Adrenal gland (tissue), 9 donors: ENCODE measurements at regions not wholly inside any gene's neighbourhood (a gene's known extent, or its start where the extent isn't known, plus 50 kb on each side); places are given as distances from the start of the nearest gene placed in this dataset.
"Not testable (repeated sequence)": the region's sequence is repeated elsewhere in the genome, so short reads cannot be mapped to it uniquely, and the experiment has no call there.

Experiments
- DNase-seq, 7 donors: peaks; one replicate each; pipeline ENCODE4 v3.0.0-alpha.2; 2019 to 2020
- H3K27ac ChIP-seq, 5 donors: fragments of 200-600 bp; sonication (generic) in 4 of 5; 1 replicate in 3 of 5; 2 replicates in 2 of 5; pipeline versions ENCODE4 v1.5.1 to v1.8.0; 2016 to 2020; ENCODE audit warnings: mild to moderate bottlenecking in 1 of 5
- H3K27me3 ChIP-seq: fragments of 200-600 bp; 2 replicates; pipeline ENCODE4 v1.8.0; 2021
- H3K36me3 ChIP-seq, 2 donors: fragments of 200-600 bp; replicated peaks in 1 of 2; 1 replicate in 1 of 2; 2 replicates in 1 of 2; pipeline versions ENCODE4 v1.5.1 to v1.8.0; 2018 to 2022
- H3K4me1 ChIP-seq, 2 donors: fragments of 200-600 bp; replicated peaks in 1 of 2; 1 replicate in 1 of 2; 2 replicates in 1 of 2; pipeline versions ENCODE4 v1.5.1 to v1.8.0; 2018 to 2021
- H3K4me3 ChIP-seq, 4 donors: fragments of 200-600 bp; sonication (generic) in 3 of 4; one replicate each; pipeline ENCODE4 v1.5.1; 2016 to 2018
- H3K9me3 ChIP-seq, 3 donors: fragments of 200-600 bp; sonication (generic) in 1 of 3; replicated peaks in 1 of 3; 1 replicate in 2 of 3; 2 replicates in 1 of 3; pipeline versions ENCODE4 v1.5.1 to v1.8.0; 2016 to 2021
- POLR2A ChIP-seq, 2 donors: fragments of 450-650 bp; IDR thresholded peaks; one replicate each; pipeline ENCODE4 v1.6.1; 2017; ENCODE audit warnings: antibody characterized with exemption in 2 of 2, mild to moderate bottlenecking in 2 of 2, moderate library complexity in 1 of 2
- WGBS, 4 donors: extraction: QIAGEN DNeasy Blood & Tissue Kit in 2 of 4; methylation state at CpG; one replicate each; pipeline versions ENCODE4 v1.1.5 to v1.1.7; 2013 to 2017; 5-methylcytosine and 5-hydroxymethylcytosine counted together
- intact Hi-C, 2 donors: fragments of 100-400 bp; cut with DNase I; formaldehyde crosslinking; loops; one replicate each; pipeline versions ENCODE4 v1.14.1 to v1.15.0; 2022 to 2023
- TF ChIP-seq, protein P1 (sequence below), 6 experiments: fragments of 450-650 bp in 4 of 6; fragments of 200-600 bp in 2 of 6; sonication (generic) in 1 of 6; IDR thresholded peaks; 1 replicate in 5 of 6; 2 replicates in 1 of 6; pipeline versions ENCODE4 v1.5.1 to v1.8.0; 2016 to 2021; ENCODE audit warnings: antibody characterized with exemption in 6 of 6, mild to moderate bottlenecking in 2 of 6, moderate library complexity in 1 of 6
- donor health status: healthy with polysubstance abuse.
- donor health status: Bipolar disorder and iron deficiency.
- donor health status: DM: yes; HTN: yes; CAD: no.
- donor health status: DM: no; HTN: no; CAD: no.
- donor health status: DM: no; HTN: no; CAD: no.

DNA sequence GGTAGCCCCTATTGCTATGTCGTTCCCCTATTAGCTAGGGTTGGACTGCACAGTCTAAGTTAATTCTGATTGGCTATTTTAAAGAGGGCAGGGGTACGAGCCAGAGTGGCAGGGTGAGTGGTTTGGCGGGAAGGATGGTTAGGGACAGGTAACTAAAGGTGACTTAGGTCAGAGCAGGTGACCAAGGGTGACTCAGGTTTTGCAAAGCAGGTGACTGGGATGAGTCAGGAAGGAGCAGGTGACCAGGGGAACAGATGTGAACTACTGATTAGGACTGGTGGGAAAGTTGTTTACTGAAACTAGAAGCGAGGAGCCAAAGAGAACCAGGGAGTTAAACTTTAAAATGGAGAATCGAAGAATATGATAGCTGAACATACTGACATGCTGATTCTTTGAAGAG lies 295.2 kb downstream of the GJA1 start:
- no peaks in the 10 kb centered on the region for H3K4me1 ChIP-seq
- no peak overlapping the region for H3K4me3 ChIP-seq
- H3K27me3 ChIP-seq = no peaks in the 10 kb centered on the region
- intact Hi-C loops = no loop called here
- H3K9me3 ChIP-seq = no peaks in the 10 kb centered on the region
- DNase-seq = no peak
- no peak overlapping the region for H3K27ac ChIP-seq
- H3K36me3 ChIP-seq = no peaks in the 10 kb centered on the region
- TF ChIP-seq POLR2A (IDR thresholded peaks at IDR 0.05) = no peak
- TF ChIP-seq, protein P1, sequence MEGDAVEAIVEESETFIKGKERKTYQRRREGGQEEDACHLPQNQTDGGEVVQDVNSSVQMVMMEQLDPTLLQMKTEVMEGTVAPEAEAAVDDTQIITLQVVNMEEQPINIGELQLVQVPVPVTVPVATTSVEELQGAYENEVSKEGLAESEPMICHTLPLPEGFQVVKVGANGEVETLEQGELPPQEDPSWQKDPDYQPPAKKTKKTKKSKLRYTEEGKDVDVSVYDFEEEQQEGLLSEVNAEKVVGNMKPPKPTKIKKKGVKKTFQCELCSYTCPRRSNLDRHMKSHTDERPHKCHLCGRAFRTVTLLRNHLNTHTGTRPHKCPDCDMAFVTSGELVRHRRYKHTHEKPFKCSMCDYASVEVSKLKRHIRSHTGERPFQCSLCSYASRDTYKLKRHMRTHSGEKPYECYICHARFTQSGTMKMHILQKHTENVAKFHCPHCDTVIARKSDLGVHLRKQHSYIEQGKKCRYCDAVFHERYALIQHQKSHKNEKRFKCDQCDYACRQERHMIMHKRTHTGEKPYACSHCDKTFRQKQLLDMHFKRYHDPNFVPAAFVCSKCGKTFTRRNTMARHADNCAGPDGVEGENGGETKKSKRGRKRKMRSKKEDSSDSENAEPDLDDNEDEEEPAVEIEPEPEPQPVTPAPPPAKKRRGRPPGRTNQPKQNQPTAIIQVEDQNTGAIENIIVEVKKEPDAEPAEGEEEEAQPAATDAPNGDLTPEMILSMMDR (IDR thresholded peaks at IDR 0.05) = no peak
- whole genome bisulfite sequencing, 4 donors = 95 to 96% (median 96%) methylated on average over 5 of the region's 5 CpGs

DNA sequence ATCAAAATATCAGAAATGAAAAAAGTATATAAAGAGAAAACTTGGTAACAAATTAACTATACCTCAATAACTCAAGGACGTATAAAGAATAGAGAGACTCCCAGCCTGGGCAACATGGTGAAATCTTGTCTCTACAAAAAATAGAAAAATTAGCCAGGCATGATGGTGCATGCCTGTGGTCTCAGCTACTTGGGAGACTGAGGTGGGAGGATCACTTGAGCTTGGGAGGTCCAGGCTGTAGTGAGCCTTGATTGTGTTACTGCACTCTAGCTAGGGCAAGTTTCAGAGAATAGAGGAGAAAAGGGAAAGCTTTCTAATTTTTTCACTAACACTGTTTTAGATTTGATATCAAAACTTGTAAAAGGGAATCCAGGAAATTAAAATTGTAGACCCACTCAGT lies 295.9 kb downstream of the GJA1 start:
- no peaks in the 10 kb centered on the region for H3K4me1 ChIP-seq
- 84 to 100% (median 93%) methylated on average over 1 of the region's 1 CpG for WGBS, 4 donors
- H3K36me3 ChIP-seq = no peaks in the 10 kb centered on the region
- no peak overlapping the region for H3K27ac ChIP-seq
- H3K27me3 ChIP-seq = no peaks in the 10 kb centered on the region
- DNase-seq = no peak
- TF ChIP-seq POLR2A (IDR thresholded peaks at IDR 0.05) = no peak
- TF ChIP-seq, protein P1 (IDR thresholded peaks at IDR 0.05) = no peak
- H3K9me3 ChIP-seq = no peaks in the 10 kb centered on the region
- H3K4me3 ChIP-seq = no peak overlapping the region
- intact Hi-C loops = no loop called here

DNA sequence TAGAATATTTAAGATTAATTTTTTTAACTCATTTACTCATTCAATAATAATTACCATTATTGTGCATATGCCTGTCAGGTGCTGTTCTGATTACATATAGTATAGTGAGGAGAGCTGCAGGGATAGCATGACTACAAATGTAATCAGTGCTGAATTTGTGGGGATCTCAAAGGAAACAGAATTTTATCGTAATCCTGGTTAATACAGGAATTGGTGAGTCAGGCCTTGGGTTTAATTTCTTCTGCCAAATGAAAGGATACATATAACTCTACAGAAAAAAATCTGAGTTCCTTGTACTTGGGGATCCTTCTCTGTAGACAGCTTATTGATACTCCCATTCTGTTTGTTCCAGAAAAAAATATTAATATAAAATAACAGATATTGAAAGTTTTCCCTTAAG lies 297.2 kb downstream of the GJA1 start:
- no peak for DNase-seq
- Histone ChIP-seq H3K9me3 (no peaks in the 10 kb centered on the region), H3K4me3 (no peak overlapping the region), H3K36me3 (no peaks in the 10 kb centered on the region), H3K27ac (no peak overlapping the region), H3K4me1 (no peaks in the 10 kb centered on the region), H3K27me3 (no peaks in the 10 kb centered on the region)
- TF ChIP-seq POLR2A (IDR thresholded peaks at IDR 0.05) = no peak
- TF ChIP-seq, protein P1 (IDR thresholded peaks at IDR 0.05) = no peak
- intact Hi-C loops = no loop called here
- WGBS, 4 donors = 29 to 75% (median 63%) methylated on average over 1 of the region's 1 CpG

DNA sequence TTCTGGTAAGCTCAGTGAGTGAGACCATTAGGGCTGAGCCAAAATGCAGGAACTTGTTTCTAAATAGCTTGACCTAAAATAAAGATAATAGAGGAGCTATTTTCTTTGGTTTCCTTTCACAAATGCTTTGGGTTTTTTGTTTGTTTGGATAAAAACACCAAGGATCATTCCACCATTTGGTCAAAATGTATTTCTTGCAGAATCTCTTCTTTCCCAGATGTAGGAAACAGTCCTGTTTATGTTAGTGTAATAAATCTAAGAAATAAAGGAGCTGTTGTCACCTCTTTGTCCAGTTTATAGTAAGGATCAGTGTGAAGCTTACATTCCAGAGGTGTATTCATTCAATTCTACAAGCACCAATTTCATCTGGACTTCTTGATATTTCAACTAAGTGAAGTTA lies 297.8 kb downstream of the GJA1 start:
- no peak for DNase-seq
- H3K36me3 ChIP-seq = no peaks in the 10 kb centered on the region
- H3K4me1 ChIP-seq = no peaks in the 10 kb centered on the region
- H3K4me3 ChIP-seq = no peak overlapping the region
- H3K27ac ChIP-seq = no peak overlapping the region
- intact Hi-C loops = no loop called here
- H3K9me3 ChIP-seq = no peaks in the 10 kb centered on the region
- TF ChIP-seq, protein P1 (IDR thresholded peaks at IDR 0.05) = no peak
- TF ChIP-seq POLR2A (IDR thresholded peaks at IDR 0.05) = no peak
- H3K27me3 ChIP-seq = no peaks in the 10 kb centered on the region

DNA sequence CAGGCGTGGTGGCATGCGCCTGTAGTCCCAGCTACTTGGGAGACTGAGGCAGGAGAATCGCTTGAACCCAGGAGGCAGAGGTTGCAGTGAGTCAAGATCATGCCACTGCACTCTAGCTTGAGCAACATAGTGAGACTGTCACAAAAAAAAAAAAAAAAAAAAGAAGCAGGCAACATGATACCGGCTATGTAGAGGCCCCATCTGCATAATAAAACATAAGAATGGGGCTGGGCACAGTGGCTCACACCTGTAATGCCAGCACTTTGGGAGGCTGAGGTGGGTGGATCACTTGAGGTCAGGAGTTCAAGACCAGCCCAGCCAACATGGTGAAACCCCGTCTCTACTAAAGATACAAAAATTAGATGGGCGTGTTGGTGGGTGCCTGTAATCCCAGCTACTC lies 304.7 kb downstream of the GJA1 start:
- 92 to 95% (median 93%) methylated on average over 6 of the region's 6 CpGs for WGBS, 4 donors
- DNase-seq, H3K27me3 ChIP-seq, H3K27ac ChIP-seq, H3K4me1 ChIP-seq, H3K9me3 ChIP-seq, H3K4me3 ChIP-seq, H3K36me3 ChIP-seq, intact Hi-C loops: not testable (repeated sequence)
